Pancreas (tissue), 10 donors: ENCODE measurements at regions not wholly inside any gene's neighbourhood (a gene's known extent, or its start where the extent isn't known, plus 50 kb on each side); places are given as distances from the start of the nearest gene placed in this dataset.

Experiments used
- ATAC-seq, 4 donors: fragments of 200-7000 bp; cut with Tn5 transposase; one replicate each; pipeline versions ENCODE4 v1.8.0 to v1.9.1; 2020; ENCODE audit warnings: mild to moderate bottlenecking in 4 of 4, moderate library complexity in 4 of 4
- DNase-seq, 6 donors: peaks; one replicate each; pipeline ENCODE4 v3.0.0-alpha.2; 2020
- FAIRE-seq: peaks from 2 replicates; lab custom pipeline; 2012; peaks lifted over from hg19 to GRCh38; lab: Jason Lieb, UNC
- H3K27ac ChIP-seq, 4 donors: fragments of 200-600 bp; sonication (generic); 1 replicate in 3 of 4; 2 replicates in 1 of 4; pipeline versions ENCODE4 v1.5.0 to v1.8.0; 2020
- H3K27me3 ChIP-seq, 4 donors: fragments of 200-600 bp; one replicate each; pipeline ENCODE4 v1.8.0; 2021
- H3K36me3 ChIP-seq, 3 donors: fragments of 200-600 bp; sonication (generic) in 1 of 3; one replicate each; pipeline versions ENCODE4 v1.5.0 to v1.8.0; 2020 to 2021
- H3K4me1 ChIP-seq, 3 donors: fragments of 200-600 bp; one replicate each; pipeline ENCODE4 v1.8.0; 2021
- H3K4me3 ChIP-seq, 4 donors: fragments of 200-600 bp; sonication (generic) in 2 of 4; one replicate each; pipeline versions ENCODE4 v1.5.0 to v1.8.0; 2020 to 2021
- H3K9me3 ChIP-seq, 4 donors: fragments of 200-600 bp; one replicate each; pipeline ENCODE4 v1.8.0; 2021
- WGBS, 2 donors: extraction: QIAGEN DNeasy Blood & Tissue Kit; methylation state at CpG; one replicate each; pipeline ENCODE4 v1.1.7; 2013; 5-methylcytosine and 5-hydroxymethylcytosine counted together
- intact Hi-C, 3 donors: fragments of 100-400 bp; cut with DNase I; formaldehyde crosslinking; loops; one replicate each; pipeline versions ENCODE4 v1.11.1 to v1.14.2; 2022
- TF ChIP-seq, protein P1 (sequence below), 4 donors: fragments of 200-600 bp; sonication (generic) in 3 of 4; IDR thresholded peaks; one replicate each; pipeline versions ENCODE4 v1.5.0 to v1.8.0; 2021; ENCODE audit warnings: antibody characterized with exemption in 4 of 4
- donor health status: healthy with polysubstance abuse.
- donor health status: DM: no; HTN: no; CAD: no; lungs with moderate emphysema.
- donor health status: DM: no; HTN: no; CAD: no.
- donor health status: control.
- donor health status: control.
- donor health status: Bipolar disorder and iron deficiency.
- donor health status: DM: yes; HTN: yes; CAD: no.
- donor health status: DM: no; HTN: no; CAD: no.
- donor health status: DM: no; HTN: no; CAD: no.
- donor health status: DM: yes; HTN: yes; CAD: no.

DNA sequence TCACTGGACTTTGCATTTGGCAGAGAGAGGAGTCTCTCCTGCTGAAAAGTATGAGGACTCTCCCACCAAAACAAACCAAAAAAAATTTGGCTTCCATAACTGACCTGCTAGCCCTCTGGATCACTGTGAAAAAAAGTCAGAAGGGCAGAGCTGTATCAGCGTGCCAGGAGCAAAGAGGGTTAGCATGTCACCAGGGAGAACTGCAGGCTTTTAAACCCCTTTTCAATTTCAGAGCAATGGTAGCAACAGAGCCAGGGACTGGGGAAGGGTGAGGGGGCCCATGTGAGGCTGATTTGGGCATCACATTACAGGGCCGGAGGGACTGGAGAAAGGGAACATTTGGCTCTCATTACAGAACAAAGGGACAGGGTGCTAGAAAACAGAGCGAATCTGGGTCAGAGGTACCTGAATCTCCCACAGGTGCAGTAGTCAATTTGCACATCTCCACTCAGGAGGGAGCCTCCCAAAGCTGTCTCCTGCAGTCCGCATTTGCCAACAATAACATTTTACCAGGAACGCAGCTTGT is 185.7 kb upstream of the EYA4 start:
- no peak for ATAC-seq
- Histone ChIP-seq H3K9me3 (no peaks in the 10 kb centered on the region), H3K27me3 (no peaks in the 10 kb centered on the region), H3K27ac (no peak overlapping the region), H3K36me3 (no peaks in the 10 kb centered on the region), H3K4me3 (no peak overlapping the region), H3K4me1 (no peaks in the 10 kb centered on the region)
- FAIRE-seq, result no peak
- intact Hi-C loops, result no loop called here
- WGBS, 2 donors, result 67 to 70% methylated on average over 5 of the region's 5 CpGs
- TF ChIP-seq, protein P1, sequence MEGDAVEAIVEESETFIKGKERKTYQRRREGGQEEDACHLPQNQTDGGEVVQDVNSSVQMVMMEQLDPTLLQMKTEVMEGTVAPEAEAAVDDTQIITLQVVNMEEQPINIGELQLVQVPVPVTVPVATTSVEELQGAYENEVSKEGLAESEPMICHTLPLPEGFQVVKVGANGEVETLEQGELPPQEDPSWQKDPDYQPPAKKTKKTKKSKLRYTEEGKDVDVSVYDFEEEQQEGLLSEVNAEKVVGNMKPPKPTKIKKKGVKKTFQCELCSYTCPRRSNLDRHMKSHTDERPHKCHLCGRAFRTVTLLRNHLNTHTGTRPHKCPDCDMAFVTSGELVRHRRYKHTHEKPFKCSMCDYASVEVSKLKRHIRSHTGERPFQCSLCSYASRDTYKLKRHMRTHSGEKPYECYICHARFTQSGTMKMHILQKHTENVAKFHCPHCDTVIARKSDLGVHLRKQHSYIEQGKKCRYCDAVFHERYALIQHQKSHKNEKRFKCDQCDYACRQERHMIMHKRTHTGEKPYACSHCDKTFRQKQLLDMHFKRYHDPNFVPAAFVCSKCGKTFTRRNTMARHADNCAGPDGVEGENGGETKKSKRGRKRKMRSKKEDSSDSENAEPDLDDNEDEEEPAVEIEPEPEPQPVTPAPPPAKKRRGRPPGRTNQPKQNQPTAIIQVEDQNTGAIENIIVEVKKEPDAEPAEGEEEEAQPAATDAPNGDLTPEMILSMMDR (IDR thresholded peaks at IDR 0.05), result no peak
- DNase-seq, result no peak

DNA sequence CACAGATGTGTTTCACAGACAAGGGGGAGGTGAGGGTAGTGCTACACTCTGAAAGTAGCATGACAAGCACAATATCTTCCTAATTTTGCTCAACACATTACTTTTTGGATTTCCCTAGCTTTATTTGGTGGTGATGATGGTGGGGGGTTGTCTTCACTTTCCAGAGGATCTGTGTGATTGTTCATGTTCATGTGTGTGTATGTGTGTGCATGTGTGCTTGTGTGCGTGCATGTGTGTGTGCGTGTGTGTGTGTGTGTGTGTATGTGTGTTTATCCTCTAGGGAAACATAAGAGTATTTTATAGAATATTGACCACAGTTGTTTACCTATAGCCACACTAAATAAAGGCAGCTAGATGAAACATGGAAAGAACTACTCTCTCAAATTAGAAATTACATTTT is 183.8 kb upstream of the EYA4 start:
- no peak for DNase-seq
- 76 to 83% methylated on average over 2 of the region's 2 CpGs for WGBS, 2 donors
- H3K4me3 ChIP-seq, result no peak overlapping the region

DNA sequence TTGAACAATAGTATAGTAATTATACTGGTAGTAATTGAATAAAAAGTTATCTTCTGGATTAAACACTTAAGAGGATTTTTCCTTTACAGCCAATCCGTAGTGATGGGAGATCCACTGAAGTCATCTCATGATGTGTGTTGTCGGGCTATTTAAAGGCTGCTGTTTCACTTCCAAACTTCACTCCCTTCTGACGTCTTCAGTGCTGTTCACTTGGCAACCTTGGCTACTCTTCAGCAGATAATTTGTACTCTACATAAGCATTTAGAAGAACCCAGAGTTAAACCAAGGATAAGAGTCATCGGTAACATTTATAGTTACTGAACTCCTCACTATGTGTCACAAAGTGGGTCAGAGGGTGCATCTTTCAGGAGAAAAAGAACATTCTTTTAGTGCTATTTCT is 179.1 kb upstream of the EYA4 start:
- no peaks in the 10 kb centered on the region for H3K36me3 ChIP-seq
- H3K27ac ChIP-seq, result no peak overlapping the region
- 63 to 69% methylated on average over 4 of the region's 4 CpGs for WGBS, 2 donors
- DNase-seq (no peak), ATAC-seq (no peak), FAIRE-seq (no peak)
- intact Hi-C loops, result no loop called here
- no peak overlapping the region for H3K4me3 ChIP-seq
- H3K9me3 ChIP-seq, result no peaks in the 10 kb centered on the region
- TF ChIP-seq, protein P1 (IDR thresholded peaks at IDR 0.05), result no peak
- no peaks in the 10 kb centered on the region for H3K27me3 ChIP-seq
- no peaks in the 10 kb centered on the region for H3K4me1 ChIP-seq

More for the DNA sequence above, 183.8 kb upstream of the EYA4 start:
- Histone ChIP-seq H3K36me3 (no peaks in the 10 kb centered on the region), H3K9me3 (no peaks in the 10 kb centered on the region), H3K27me3 (no peaks in the 10 kb centered on the region), H3K27ac (no peak overlapping the region), H3K4me1 (no peaks in the 10 kb centered on the region)
- no peak for ATAC-seq
- intact Hi-C loops, result no loop called here
- TF ChIP-seq, protein P1 (IDR thresholded peaks at IDR 0.05), result no peak
- FAIRE-seq, result no peak

DNA sequence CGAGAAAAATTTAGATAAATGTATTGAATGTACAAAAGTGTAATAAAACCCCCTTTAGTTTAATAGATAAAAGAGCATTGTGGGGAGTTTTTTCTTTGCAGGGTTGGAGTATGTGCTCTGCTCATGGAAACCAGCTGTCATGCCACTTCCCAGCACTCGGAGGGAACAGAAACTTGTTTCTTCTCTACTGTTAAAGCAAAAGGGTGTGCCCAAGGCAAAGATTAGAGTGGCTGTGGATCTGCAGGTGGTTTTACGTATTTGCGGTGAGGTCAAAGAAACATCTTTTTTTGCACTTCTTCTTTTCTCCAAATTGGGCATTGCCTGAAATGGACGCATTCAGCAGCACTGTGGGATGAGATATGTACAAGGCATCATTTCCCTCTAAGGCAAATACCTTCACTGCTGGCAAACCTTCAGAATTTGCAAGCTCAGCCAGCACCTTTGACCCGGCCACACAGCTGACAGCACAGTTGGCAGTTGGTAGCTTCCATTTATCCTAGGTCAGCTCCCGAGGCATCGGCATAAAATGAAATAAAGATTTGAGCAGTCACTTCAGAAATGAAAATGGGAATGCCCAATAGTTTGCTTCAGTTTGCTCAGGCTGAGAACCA is 178.4 kb upstream of the EYA4 start:
- DNase-seq (no peak), FAIRE-seq (no peak), ATAC-seq (no peak)
- intact Hi-C loops, result no loop called here
- Histone ChIP-seq H3K9me3 (no peaks in the 10 kb centered on the region), H3K27me3 (no peaks in the 10 kb centered on the region), H3K4me3 (no peak overlapping the region), H3K36me3 (no peaks in the 10 kb centered on the region), H3K27ac (no peak overlapping the region), H3K4me1 (no peaks in the 10 kb centered on the region)
- TF ChIP-seq, protein P1 (IDR thresholded peaks at IDR 0.05), result no peak
- 72 to 77% methylated on average over 8 of the region's 8 CpGs for whole genome bisulfite sequencing, 2 donors

DNA sequence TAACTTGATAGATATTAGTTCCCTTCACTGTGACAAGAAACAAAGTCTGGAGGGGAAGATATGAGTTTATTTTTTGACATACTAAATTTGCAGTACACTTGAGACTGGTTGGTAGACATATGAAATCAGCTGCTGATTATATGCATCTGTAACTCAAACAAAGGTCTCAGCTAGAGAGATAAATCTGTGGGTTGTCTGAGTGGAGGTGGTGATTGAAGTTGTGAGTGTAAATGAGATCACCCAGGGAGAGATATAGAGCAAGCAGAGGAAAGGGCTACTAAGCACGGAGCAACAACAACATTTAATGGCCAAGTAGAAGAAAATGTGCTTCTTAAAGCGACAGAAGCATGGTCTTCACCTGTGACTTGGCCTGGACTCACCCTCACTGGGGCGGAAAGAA is 173.2 kb upstream of the EYA4 start:
- intact Hi-C loops, result no loop called here
- no peaks in the 10 kb centered on the region for H3K9me3 ChIP-seq

More for the DNA sequence above, 173.2 kb upstream of the EYA4 start:
- no peak for DNase-seq
- no peak for FAIRE-seq
- H3K4me3 ChIP-seq, result no peak overlapping the region
- no peaks in the 10 kb centered on the region for H3K27me3 ChIP-seq
- no peaks in the 10 kb centered on the region for H3K36me3 ChIP-seq
- H3K4me1 ChIP-seq, result no peaks in the 10 kb centered on the region
- H3K27ac ChIP-seq, result no peak overlapping the region
- TF ChIP-seq, protein P1 (IDR thresholded peaks at IDR 0.05), result no peak
- WGBS, 2 donors, result 63 to 68% methylated on average over 3 of the region's 3 CpGs
- no peak for ATAC-seq
